DND-41 (cell line): ENCODE measurements at regions not wholly inside any gene's neighbourhood (a gene's known extent, or its start where the extent isn't known, plus 50 kb on each side); places are given as distances from the start of the nearest gene placed in this dataset.

ENCODE experiments used
- CTCF ChIP-seq: IDR thresholded peaks from 2 replicates; pipeline ENCODE4 v1.5.1; 2012; ENCODE audit warnings: borderline replicate concordance, low read length, moderate library complexity, mild to moderate bottlenecking; ENCODE audit not compliant: poor library complexity, severe bottlenecking; ENCODE audit errors: extremely low read depth
- EZH2 ChIP-seq: IDR thresholded peaks from 3 replicates; pipeline ENCODE4 v1.6.1; 2012; ENCODE audit warnings: borderline replicate concordance, low read depth, mild to moderate bottlenecking, moderate library complexity, low read length, inconsistent platforms; ENCODE audit not compliant: severe bottlenecking

DNA sequence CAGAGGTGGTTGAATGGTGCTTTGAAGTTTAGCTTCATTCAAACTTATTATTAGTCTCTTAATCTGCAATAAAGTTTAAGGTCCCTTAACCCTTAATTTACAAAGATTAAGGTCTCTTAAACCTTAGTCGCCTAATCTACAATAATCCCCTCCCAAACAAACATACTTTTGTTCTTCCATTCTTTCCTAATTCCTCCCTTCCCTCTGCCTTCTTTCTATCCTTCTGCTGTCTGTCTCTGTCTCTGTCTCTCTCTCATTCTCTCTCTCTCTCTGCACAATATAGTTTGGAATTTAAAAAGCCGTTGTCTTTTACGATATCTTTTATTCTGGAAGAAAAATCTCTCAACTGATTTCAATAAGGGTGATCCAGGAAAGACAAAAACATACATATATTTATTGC lies 1096.8 kb upstream of the ATXN8OS start:
- TF ChIP-seq CTCF = no peak
- no peak for TF ChIP-seq EZH2
